ENCODE measurements at regions not wholly inside any gene's neighbourhood (a gene's known extent, or its start where the extent isn't known, plus 50 kb on each side); places are given as distances from the start of the nearest gene placed in this dataset.
"Not testable (repeated sequence)": the region's sequence is repeated elsewhere in the genome, so short reads cannot be mapped to it uniquely, and the experiment has no call there.

- POLR2A ChIA-PET, ATAC-seq, CTCF ChIA-PET: not testable (repeated sequence)
These were observed 258.4 kb upstream of the NUPR2 start for GRCh38 chr7:56374666-56375065.

GRCh38 chr7:56373314-56373713 lies 257.1 kb upstream of the NUPR2 start:
- POLR2A ChIA-PET; H3K36me3 ChIP-seq (ENCODE audit: control insufficient read depth, insufficient read depth, low read length); H3K27ac ChIP-seq (ENCODE audit: low read length); H3K9me3 ChIP-seq (ENCODE audit: control insufficient read depth, insufficient read depth, low read depth, low read length); CTCF ChIA-PET; H3K4me3 ChIP-seq (ENCODE audit: low read depth in 2 of 2, low read length in 2 of 2); ATAC-seq; in situ Hi-C loops (cut with HindIII; ENCODE audit: low pct_unique_long_range_greater_than_20kb, low sequenced_read_pairs); H3K4me1 ChIP-seq (ENCODE audit: control insufficient read depth, insufficient read depth, low read length); H3K27me3 ChIP-seq (ENCODE audit: control insufficient read depth, insufficient read depth, low read length); intact Hi-C loops (cut with micrococcal nuclease; ENCODE audit: unreplicated experiment); BruUV-seq (replicated peaks): not testable (repeated sequence)
- DNase-seq (ENCODE audit: low read depth, low spot score), result peak; percentile 4
- TF ChIP-seq, protein P1, sequence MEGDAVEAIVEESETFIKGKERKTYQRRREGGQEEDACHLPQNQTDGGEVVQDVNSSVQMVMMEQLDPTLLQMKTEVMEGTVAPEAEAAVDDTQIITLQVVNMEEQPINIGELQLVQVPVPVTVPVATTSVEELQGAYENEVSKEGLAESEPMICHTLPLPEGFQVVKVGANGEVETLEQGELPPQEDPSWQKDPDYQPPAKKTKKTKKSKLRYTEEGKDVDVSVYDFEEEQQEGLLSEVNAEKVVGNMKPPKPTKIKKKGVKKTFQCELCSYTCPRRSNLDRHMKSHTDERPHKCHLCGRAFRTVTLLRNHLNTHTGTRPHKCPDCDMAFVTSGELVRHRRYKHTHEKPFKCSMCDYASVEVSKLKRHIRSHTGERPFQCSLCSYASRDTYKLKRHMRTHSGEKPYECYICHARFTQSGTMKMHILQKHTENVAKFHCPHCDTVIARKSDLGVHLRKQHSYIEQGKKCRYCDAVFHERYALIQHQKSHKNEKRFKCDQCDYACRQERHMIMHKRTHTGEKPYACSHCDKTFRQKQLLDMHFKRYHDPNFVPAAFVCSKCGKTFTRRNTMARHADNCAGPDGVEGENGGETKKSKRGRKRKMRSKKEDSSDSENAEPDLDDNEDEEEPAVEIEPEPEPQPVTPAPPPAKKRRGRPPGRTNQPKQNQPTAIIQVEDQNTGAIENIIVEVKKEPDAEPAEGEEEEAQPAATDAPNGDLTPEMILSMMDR (IDR thresholded peaks at IDR 0.05), result peak; percentile 5; the same call in 1 of the 2 replicates

More at GRCh38 chr7:56374666-56375065, 258.4 kb upstream of the NUPR2 start:
- H3K9me3 ChIP-seq (ENCODE audit: control insufficient read depth, insufficient read depth, low read depth, low read length); H3K4me1 ChIP-seq (ENCODE audit: control insufficient read depth, insufficient read depth, low read length); in situ Hi-C loops (cut with HindIII; ENCODE audit: low pct_unique_long_range_greater_than_20kb, low sequenced_read_pairs); H3K27ac ChIP-seq (ENCODE audit: low read length); H3K27me3 ChIP-seq (ENCODE audit: control insufficient read depth, insufficient read depth, low read length); H3K4me3 ChIP-seq (ENCODE audit: low read depth in 2 of 2, low read length in 2 of 2); BruUV-seq (replicated peaks); DNase-seq (ENCODE audit: low read depth, low spot score); intact Hi-C loops (cut with micrococcal nuclease; ENCODE audit: unreplicated experiment); H3K36me3 ChIP-seq (ENCODE audit: control insufficient read depth, insufficient read depth, low read length): not testable (repeated sequence)

DNA sequence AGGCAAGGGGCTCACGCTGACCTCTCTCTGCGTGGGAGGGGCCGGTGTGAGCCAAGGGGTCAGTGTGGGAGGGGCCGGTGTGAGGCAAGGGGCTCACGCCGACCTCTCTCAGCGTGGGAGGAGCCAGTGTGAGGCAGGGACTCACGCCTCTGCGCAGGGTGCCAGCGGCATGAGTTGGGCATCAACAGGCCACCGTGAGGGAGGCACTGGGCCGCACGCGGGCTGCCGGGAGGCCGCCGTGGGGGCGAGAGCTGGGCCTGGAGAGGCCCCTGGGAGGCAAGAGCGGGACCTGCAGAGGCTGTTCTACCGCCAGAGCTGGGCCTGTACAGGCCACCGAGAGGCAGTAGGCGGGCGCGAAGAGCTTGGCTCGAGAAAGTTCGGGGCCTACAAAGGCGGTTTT lies 255.6 kb upstream of the NUPR2 start:
- H3K36me3 ChIP-seq (ENCODE audit: control insufficient read depth, insufficient read depth, low read length); H3K27ac ChIP-seq (ENCODE audit: low read length); in situ Hi-C loops (cut with HindIII; ENCODE audit: low pct_unique_long_range_greater_than_20kb, low sequenced_read_pairs); H3K4me1 ChIP-seq (ENCODE audit: control insufficient read depth, insufficient read depth, low read length); CTCF ChIA-PET; H3K9me3 ChIP-seq (ENCODE audit: control insufficient read depth, insufficient read depth, low read depth, low read length); POLR2A ChIA-PET; ATAC-seq; H3K4me3 ChIP-seq (ENCODE audit: low read depth in 2 of 2, low read length in 2 of 2); BruUV-seq (replicated peaks); DNase-seq (ENCODE audit: low read depth, low spot score); H3K27me3 ChIP-seq (ENCODE audit: control insufficient read depth, insufficient read depth, low read length); intact Hi-C loops (cut with micrococcal nuclease; ENCODE audit: unreplicated experiment): not testable (repeated sequence)

- in situ Hi-C loops (cut with HindIII; ENCODE audit: low pct_unique_long_range_greater_than_20kb, low sequenced_read_pairs); H3K4me3 ChIP-seq (ENCODE audit: low read depth in 2 of 2, low read length in 2 of 2); DNase-seq (ENCODE audit: low read depth, low spot score); CTCF ChIA-PET; H3K27ac ChIP-seq (ENCODE audit: low read length); H3K27me3 ChIP-seq (ENCODE audit: control insufficient read depth, insufficient read depth, low read length); intact Hi-C loops (cut with micrococcal nuclease; ENCODE audit: unreplicated experiment); H3K9me3 ChIP-seq (ENCODE audit: control insufficient read depth, insufficient read depth, low read depth, low read length); POLR2A ChIA-PET; H3K4me1 ChIP-seq (ENCODE audit: control insufficient read depth, insufficient read depth, low read length); ATAC-seq; BruUV-seq (replicated peaks); H3K36me3 ChIP-seq (ENCODE audit: control insufficient read depth, insufficient read depth, low read length): not testable (repeated sequence)
These were observed 254.1 kb upstream of the NUPR2 start for GRCh38 chr7:56370208-56370872.

- H3K4me1 ChIP-seq (ENCODE audit: control insufficient read depth, insufficient read depth, low read length); in situ Hi-C loops (cut with HindIII; ENCODE audit: low pct_unique_long_range_greater_than_20kb, low sequenced_read_pairs); H3K9me3 ChIP-seq (ENCODE audit: control insufficient read depth, insufficient read depth, low read depth, low read length); intact Hi-C loops (cut with micrococcal nuclease; ENCODE audit: unreplicated experiment); H3K27ac ChIP-seq (ENCODE audit: low read length); POLR2A ChIA-PET; H3K4me3 ChIP-seq (ENCODE audit: low read depth in 2 of 2, low read length in 2 of 2); DNase-seq (ENCODE audit: low read depth, low spot score); CTCF ChIA-PET; H3K36me3 ChIP-seq (ENCODE audit: control insufficient read depth, insufficient read depth, low read length); BruUV-seq (replicated peaks); ATAC-seq; H3K27me3 ChIP-seq (ENCODE audit: control insufficient read depth, insufficient read depth, low read length): not testable (repeated sequence)
These were observed 251.7 kb upstream of the NUPR2 start for GRCh38 chr7:56367914-56368313.

DNA sequence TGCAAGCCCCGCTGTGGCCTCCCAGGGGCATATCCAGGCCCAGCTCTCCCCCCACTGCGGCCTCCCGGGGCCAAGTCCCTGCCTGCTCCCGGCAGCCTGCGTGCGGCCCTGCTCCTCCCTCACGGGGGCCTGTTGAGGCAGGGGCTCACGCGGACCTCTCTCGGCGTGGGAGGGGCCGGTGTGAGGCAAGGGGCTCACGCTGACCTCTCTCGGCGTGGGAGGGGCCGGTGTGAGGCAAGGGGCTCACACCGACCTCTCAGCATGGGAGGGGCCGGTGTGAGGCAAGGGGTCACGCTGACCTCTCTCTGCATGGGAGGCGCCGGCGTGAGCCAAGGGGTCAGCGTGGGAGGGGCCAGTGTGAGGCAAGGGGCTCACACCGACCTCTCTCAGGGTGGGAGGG lies 251.2 kb upstream of the NUPR2 start:
- in situ Hi-C loops (cut with HindIII; ENCODE audit: low pct_unique_long_range_greater_than_20kb, low sequenced_read_pairs), result not testable (repeated sequence)

GRCh38 chr7:56366701-56367100 lies 250.5 kb upstream of the NUPR2 start:
- H3K27me3 ChIP-seq (ENCODE audit: control insufficient read depth, insufficient read depth, low read length); H3K4me3 ChIP-seq (ENCODE audit: low read depth in 2 of 2, low read length in 2 of 2); H3K4me1 ChIP-seq (ENCODE audit: control insufficient read depth, insufficient read depth, low read length); H3K36me3 ChIP-seq (ENCODE audit: control insufficient read depth, insufficient read depth, low read length); DNase-seq (ENCODE audit: low read depth, low spot score); BruUV-seq (replicated peaks); in situ Hi-C loops (cut with HindIII; ENCODE audit: low pct_unique_long_range_greater_than_20kb, low sequenced_read_pairs); H3K27ac ChIP-seq (ENCODE audit: low read length); POLR2A ChIA-PET; intact Hi-C loops (cut with micrococcal nuclease; ENCODE audit: unreplicated experiment); ATAC-seq; CTCF ChIA-PET; H3K9me3 ChIP-seq (ENCODE audit: control insufficient read depth, insufficient read depth, low read depth, low read length): not testable (repeated sequence)

More for the DNA sequence above, 251.2 kb upstream of the NUPR2 start:
- H3K9me3 ChIP-seq (ENCODE audit: control insufficient read depth, insufficient read depth, low read depth, low read length); H3K27ac ChIP-seq (ENCODE audit: low read length); H3K36me3 ChIP-seq (ENCODE audit: control insufficient read depth, insufficient read depth, low read length); POLR2A ChIA-PET; CTCF ChIA-PET; H3K27me3 ChIP-seq (ENCODE audit: control insufficient read depth, insufficient read depth, low read length); DNase-seq (ENCODE audit: low read depth, low spot score); H3K4me3 ChIP-seq (ENCODE audit: low read depth in 2 of 2, low read length in 2 of 2); intact Hi-C loops (cut with micrococcal nuclease; ENCODE audit: unreplicated experiment); ATAC-seq; BruUV-seq (replicated peaks); H3K4me1 ChIP-seq (ENCODE audit: control insufficient read depth, insufficient read depth, low read length): not testable (repeated sequence)
